HEK293 (cell line): ENCODE measurements at regions not wholly inside any gene's neighbourhood (a gene's known extent, or its start where the extent isn't known, plus 50 kb on each side); places are given as distances from the start of the nearest gene placed in this dataset.

Experiments
- BCL11A ChIP-seq: fragments of 450-650 bp; formaldehyde crosslinking; IDR thresholded peaks from 2 replicates; pipeline ENCODE4 v1.5.1; 2016; ENCODE audit warnings: low read depth, missing biosample characterization, missing genetic modification characterization
- KLF16 ChIP-seq: fragments of 450-650 bp; formaldehyde crosslinking; IDR thresholded peaks from 2 replicates; pipeline ENCODE4 v1.5.1; 2017; ENCODE audit warnings: missing biosample characterization, missing genetic modification characterization
- ZIC2 ChIP-seq: fragments of 450-650 bp; formaldehyde crosslinking; IDR thresholded peaks from 2 replicates; pipeline ENCODE4 v1.5.1; 2016; ENCODE audit warnings: missing biosample characterization, missing genetic modification characterization
- ZNF133 ChIP-seq: fragments of 450-650 bp; formaldehyde crosslinking; IDR thresholded peaks from 2 replicates; pipeline ENCODE4 v1.5.1; 2016; ENCODE audit warnings: missing biosample characterization, missing genetic modification characterization
- ZNF140 ChIP-seq: fragments of 450-650 bp; formaldehyde crosslinking; IDR thresholded peaks from 2 replicates; pipeline ENCODE4 v1.5.1; 2016; ENCODE audit warnings: missing biosample characterization, missing genetic modification characterization
- ZNF146 ChIP-seq: fragments of 450-650 bp; formaldehyde crosslinking; IDR thresholded peaks from 2 replicates; pipeline ENCODE4 v1.5.1; 2016; ENCODE audit warnings: missing biosample characterization, missing genetic modification characterization
- ZNF223 ChIP-seq: fragments of 450-650 bp; formaldehyde crosslinking; IDR thresholded peaks from 2 replicates; pipeline ENCODE4 v1.5.1; 2016; ENCODE audit warnings: missing biosample characterization, missing genetic modification characterization
- ZNF24 ChIP-seq: fragments of 450-650 bp; formaldehyde crosslinking; IDR thresholded peaks from 2 replicates; pipeline ENCODE4 v1.5.1; 2016; ENCODE audit warnings: missing biosample characterization, missing genetic modification characterization
- ZNF274 ChIP-seq, 2 experiments: fragments of 200-500 bp in 1 of 2; fragments of 450-650 bp in 1 of 2; sonication (Bioruptor generic) in 1 of 2; formaldehyde crosslinking in 1 of 2; IDR thresholded peaks; 2 replicates each; pipeline versions ENCODE4 v1.5.1 to v1.6.1; 2014 to 2016; ENCODE audit warnings: borderline replicate concordance in 1 of 2, inconsistent platforms in 1 of 2, low read length in 1 of 2, missing biosample characterization in 1 of 2, missing genetic modification characterization in 1 of 2
- ZNF548 ChIP-seq: fragments of 450-650 bp; formaldehyde crosslinking; IDR thresholded peaks from 2 replicates; pipeline ENCODE4 v1.5.1; 2016; ENCODE audit warnings: missing biosample characterization, missing genetic modification characterization
- TF ChIP-seq, protein P1 (sequence below): fragments of 450-650 bp; formaldehyde crosslinking; IDR thresholded peaks from 2 replicates; pipeline ENCODE4 v1.5.1; 2017; ENCODE audit warnings: missing biosample characterization, missing genetic modification characterization
- TF ChIP-seq, protein P2 (sequence below): fragments of 450-650 bp; formaldehyde crosslinking; IDR thresholded peaks from 2 replicates; pipeline ENCODE4 v1.5.1; 2016; ENCODE audit warnings: missing biosample characterization, missing genetic modification characterization
- TF ChIP-seq, protein P3 (sequence below): IDR thresholded peaks from 2 replicates; pipeline ENCODE4 v1.6.1; 2011; ENCODE audit warnings: mild to moderate bottlenecking, low read depth, low read length, borderline replicate concordance
- TF ChIP-seq, protein P4 (sequence below): fragments of 450-650 bp; formaldehyde crosslinking; IDR thresholded peaks from 2 replicates; pipeline ENCODE4 v1.5.1; 2016; ENCODE audit warnings: missing biosample characterization, missing genetic modification characterization

DNA sequence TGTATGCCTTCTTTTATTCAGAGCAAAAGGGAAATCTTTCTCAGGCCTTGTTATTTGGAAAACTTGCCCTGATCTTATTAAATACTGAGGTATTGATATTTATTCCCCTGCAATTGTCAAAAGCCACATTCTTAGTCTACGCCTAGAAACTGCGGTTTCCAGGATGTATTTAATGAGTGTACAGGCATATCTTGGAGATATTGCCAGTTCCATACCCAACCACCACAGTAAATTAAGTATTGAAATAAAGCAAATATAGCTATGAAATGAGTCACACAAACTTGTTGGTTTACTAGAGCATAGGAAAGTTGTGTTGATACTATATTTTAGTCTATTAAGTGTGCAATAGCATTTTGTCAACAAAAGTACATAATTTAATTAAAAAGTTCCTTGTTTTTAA lies 152.7 kb upstream of the CCDC179 start:
- TF ChIP-seq ZNF548 (no peak), ZNF274 (IDR thresholded peaks at IDR 0.05; ENCODE audit: low read length) (no peak), ZNF274 (tag by site-specific recombination; IDR thresholded peaks at IDR 0.05; ENCODE audit: borderline replicate concordance) (no peak), ZNF24 (tag by site-specific recombination) (no peak), BCL11A (tag by site-specific recombination) (no peak), ZNF133 (tag by site-specific recombination) (no peak), ZNF140 (no peak), ZNF146 (tag by site-specific recombination) (no peak), ZIC2 (tag by site-specific recombination) (no peak), KLF16 (tag by site-specific recombination) (no peak), ZNF223 (no peak)
- TF ChIP-seq, protein P1, sequence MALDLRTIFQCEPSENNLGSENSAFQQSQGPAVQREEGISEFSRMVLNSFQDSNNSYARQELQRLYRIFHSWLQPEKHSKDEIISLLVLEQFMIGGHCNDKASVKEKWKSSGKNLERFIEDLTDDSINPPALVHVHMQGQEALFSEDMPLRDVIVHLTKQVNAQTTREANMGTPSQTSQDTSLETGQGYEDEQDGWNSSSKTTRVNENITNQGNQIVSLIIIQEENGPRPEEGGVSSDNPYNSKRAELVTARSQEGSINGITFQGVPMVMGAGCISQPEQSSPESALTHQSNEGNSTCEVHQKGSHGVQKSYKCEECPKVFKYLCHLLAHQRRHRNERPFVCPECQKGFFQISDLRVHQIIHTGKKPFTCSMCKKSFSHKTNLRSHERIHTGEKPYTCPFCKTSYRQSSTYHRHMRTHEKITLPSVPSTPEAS (tag by site-specific recombination) = no peak
- TF ChIP-seq, protein P2, sequence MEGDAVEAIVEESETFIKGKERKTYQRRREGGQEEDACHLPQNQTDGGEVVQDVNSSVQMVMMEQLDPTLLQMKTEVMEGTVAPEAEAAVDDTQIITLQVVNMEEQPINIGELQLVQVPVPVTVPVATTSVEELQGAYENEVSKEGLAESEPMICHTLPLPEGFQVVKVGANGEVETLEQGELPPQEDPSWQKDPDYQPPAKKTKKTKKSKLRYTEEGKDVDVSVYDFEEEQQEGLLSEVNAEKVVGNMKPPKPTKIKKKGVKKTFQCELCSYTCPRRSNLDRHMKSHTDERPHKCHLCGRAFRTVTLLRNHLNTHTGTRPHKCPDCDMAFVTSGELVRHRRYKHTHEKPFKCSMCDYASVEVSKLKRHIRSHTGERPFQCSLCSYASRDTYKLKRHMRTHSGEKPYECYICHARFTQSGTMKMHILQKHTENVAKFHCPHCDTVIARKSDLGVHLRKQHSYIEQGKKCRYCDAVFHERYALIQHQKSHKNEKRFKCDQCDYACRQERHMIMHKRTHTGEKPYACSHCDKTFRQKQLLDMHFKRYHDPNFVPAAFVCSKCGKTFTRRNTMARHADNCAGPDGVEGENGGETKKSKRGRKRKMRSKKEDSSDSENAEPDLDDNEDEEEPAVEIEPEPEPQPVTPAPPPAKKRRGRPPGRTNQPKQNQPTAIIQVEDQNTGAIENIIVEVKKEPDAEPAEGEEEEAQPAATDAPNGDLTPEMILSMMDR (tag by site-specific recombination) = no peak
- TF ChIP-seq, protein P3, sequence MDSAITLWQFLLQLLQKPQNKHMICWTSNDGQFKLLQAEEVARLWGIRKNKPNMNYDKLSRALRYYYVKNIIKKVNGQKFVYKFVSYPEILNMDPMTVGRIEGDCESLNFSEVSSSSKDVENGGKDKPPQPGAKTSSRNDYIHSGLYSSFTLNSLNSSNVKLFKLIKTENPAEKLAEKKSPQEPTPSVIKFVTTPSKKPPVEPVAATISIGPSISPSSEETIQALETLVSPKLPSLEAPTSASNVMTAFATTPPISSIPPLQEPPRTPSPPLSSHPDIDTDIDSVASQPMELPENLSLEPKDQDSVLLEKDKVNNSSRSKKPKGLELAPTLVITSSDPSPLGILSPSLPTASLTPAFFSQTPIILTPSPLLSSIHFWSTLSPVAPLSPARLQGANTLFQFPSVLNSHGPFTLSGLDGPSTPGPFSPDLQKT = no peak
- TF ChIP-seq, protein P4, sequence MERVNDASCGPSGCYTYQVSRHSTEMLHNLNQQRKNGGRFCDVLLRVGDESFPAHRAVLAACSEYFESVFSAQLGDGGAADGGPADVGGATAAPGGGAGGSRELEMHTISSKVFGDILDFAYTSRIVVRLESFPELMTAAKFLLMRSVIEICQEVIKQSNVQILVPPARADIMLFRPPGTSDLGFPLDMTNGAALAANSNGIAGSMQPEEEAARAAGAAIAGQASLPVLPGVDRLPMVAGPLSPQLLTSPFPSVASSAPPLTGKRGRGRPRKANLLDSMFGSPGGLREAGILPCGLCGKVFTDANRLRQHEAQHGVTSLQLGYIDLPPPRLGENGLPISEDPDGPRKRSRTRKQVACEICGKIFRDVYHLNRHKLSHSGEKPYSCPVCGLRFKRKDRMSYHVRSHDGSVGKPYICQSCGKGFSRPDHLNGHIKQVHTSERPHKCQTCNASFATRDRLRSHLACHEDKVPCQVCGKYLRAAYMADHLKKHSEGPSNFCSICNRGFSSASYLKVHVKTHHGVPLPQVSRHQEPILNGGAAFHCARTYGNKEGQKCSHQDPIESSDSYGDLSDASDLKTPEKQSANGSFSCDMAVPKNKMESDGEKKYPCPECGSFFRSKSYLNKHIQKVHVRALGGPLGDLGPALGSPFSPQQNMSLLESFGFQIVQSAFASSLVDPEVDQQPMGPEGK = no peak
